ENCODE measurements at regions not wholly inside any gene's neighbourhood (a gene's known extent, or its start where the extent isn't known, plus 50 kb on each side); places are given as distances from the start of the nearest gene placed in this dataset.

- TF ChIP-seq, protein P1, sequence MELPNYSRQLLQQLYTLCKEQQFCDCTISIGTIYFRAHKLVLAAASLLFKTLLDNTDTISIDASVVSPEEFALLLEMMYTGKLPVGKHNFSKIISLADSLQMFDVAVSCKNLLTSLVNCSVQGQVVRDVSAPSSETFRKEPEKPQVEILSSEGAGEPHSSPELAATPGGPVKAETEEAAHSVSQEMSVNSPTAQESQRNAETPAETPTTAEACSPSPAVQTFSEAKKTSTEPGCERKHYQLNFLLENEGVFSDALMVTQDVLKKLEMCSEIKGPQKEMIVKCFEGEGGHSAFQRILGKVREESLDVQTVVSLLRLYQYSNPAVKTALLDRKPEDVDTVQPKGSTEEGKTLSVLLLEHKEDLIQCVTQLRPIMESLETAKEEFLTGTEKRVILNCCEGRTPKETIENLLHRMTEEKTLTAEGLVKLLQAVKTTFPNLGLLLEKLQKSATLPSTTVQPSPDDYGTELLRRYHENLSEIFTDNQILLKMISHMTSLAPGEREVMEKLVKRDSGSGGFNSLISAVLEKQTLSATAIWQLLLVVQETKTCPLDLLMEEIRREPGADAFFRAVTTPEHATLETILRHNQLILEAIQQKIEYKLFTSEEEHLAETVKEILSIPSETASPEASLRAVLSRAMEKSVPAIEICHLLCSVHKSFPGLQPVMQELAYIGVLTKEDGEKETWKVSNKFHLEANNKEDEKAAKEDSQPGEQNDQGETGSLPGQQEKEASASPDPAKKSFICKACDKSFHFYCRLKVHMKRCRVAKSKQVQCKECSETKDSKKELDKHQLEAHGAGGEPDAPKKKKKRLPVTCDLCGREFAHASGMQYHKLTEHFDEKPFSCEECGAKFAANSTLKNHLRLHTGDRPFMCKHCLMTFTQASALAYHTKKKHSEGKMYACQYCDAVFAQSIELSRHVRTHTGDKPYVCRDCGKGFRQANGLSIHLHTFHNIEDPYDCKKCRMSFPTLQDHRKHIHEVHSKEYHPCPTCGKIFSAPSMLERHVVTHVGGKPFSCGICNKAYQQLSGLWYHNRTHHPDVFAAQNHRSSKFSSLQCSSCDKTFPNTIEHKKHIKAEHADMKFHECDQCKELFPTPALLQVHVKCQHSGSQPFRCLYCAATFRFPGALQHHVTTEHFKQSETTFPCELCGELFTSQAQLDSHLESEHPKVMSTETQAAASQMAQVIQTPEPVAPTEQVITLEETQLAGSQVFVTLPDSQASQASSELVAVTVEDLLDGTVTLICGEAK (IDR thresholded peaks at IDR 0.05) = no peak
- TF ChIP-seq, protein P1 (CRISPR knock-in tag; IDR thresholded peaks at IDR 0.05) = no peak
- TF ChIP-seq CHCHD3 (CRISPR knock-in tag; IDR thresholded peaks at IDR 0.05) (no peak), TARDBP (IDR thresholded peaks at IDR 0.05) (no peak)
- TF ChIP-seq, protein P2, sequence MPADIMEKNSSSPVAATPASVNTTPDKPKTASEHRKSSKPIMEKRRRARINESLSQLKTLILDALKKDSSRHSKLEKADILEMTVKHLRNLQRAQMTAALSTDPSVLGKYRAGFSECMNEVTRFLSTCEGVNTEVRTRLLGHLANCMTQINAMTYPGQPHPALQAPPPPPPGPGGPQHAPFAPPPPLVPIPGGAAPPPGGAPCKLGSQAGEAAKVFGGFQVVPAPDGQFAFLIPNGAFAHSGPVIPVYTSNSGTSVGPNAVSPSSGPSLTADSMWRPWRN (IDR thresholded peaks at IDR 0.05; ENCODE audit: low read depth) = no peak
Measured at GRCh38 chr16:9476744-9477143, 385.3 kb downstream of the HAPSTR1 start (continued).
